ENCODE measurements at regions not wholly inside any gene's neighbourhood (a gene's known extent, or its start where the extent isn't known, plus 50 kb on each side); places are given as distances from the start of the nearest gene placed in this dataset.

- no peak for TF ChIP-seq FOSL1 (IDR thresholded peaks at IDR 0.05; ENCODE audit: insufficient read depth, low read depth, low read length)
- Histone ChIP-seq H2AK5ac (ENCODE audit: low read depth, low read length) (no peak overlapping the region), H3K27me3 (replicated peaks in 1 of 4; ENCODE audit: control insufficient read depth in 3 of 4, extremely low read depth in 1 of 4, insufficient read depth in 3 of 4, low read length in 3 of 4) (no peaks in the 10 kb centered on the region), H3K4me3 (ENCODE audit: extremely low read depth in 1 of 4, insufficient read depth in 2 of 4, low read depth in 3 of 4, low read length in 4 of 4) (no peak overlapping the region), H3K4me1 (replicated peaks in 1 of 4; ENCODE audit: control insufficient read depth in 3 of 4, insufficient read depth in 4 of 4, low read length in 3 of 4) (peaks cover 0 to 6% (median 3%) of the 10 kb centered on the region in 4 experiments; a peak in 3 of 7 replicates), H4K8ac (ENCODE audit: extremely low read depth, insufficient read depth, low read length) (no peak overlapping the region), H2BK20ac (ENCODE audit: low read length) (no peak overlapping the region), H3K9me3 (ENCODE audit: insufficient read depth in 2 of 2, low read depth in 1 of 2, low read length in 1 of 2) (no peaks in the 10 kb centered on the region), H2BK12ac (ENCODE audit: low read depth, low read length) (no peak overlapping the region), H3K4me2 (ENCODE audit: insufficient read depth in 1 of 2, low read depth in 2 of 2, low read length in 2 of 2) (no peak overlapping the region), H3K23ac (ENCODE audit: insufficient read length) (no peak overlapping the region), H2BK5ac (ENCODE audit: low read depth, low read length) (no peak overlapping the region), H3K36me3 (ENCODE audit: control insufficient read depth in 2 of 4, insufficient read depth in 4 of 4, low read length in 3 of 4) (no peaks in the 10 kb centered on the region), H3K56ac (replicated peaks; ENCODE audit: insufficient read length, low read depth, low read length) (no peak overlapping the region), H3K18ac (ENCODE audit: extremely low read depth, low read length) (no peak overlapping the region), H3K9ac (replicated peaks in 1 of 4; ENCODE audit: extremely low read depth in 1 of 4, low read depth in 3 of 4, low read length in 3 of 4) (no peak overlapping the region), H3K4ac (replicated peaks; ENCODE audit: insufficient read length, low read depth, low read length) (no peak overlapping the region), H2BK120ac (replicated peaks; ENCODE audit: low read depth, low read length) (no peak overlapping the region), H2BK15ac (ENCODE audit: low read length) (no peak overlapping the region), H3K79me2 (ENCODE audit: control insufficient read depth in 1 of 2, insufficient read depth in 2 of 2, low read length in 2 of 2) (no peaks in the 10 kb centered on the region), H2AFZ (ENCODE audit: low read length) (no peak overlapping the region), H3K27ac (ENCODE audit: low read depth, low read length) (no peak overlapping the region), H4K5ac (ENCODE audit: insufficient read length, low read depth, low read length) (no peak overlapping the region), H3K23me2 (ENCODE audit: low read depth, low read length) (no peaks in the 10 kb centered on the region), H4K20me1 (replicated peaks in 1 of 2; ENCODE audit: control insufficient read depth in 1 of 2, insufficient read depth in 2 of 2, low read length in 2 of 2) (no peaks in the 10 kb centered on the region), H4K91ac (replicated peaks; ENCODE audit: insufficient read length, low read length) (no peak overlapping the region), H3K79me1 (ENCODE audit: low read depth, low read length) (no peaks in the 10 kb centered on the region), H3K14ac (ENCODE audit: insufficient read length) (no peak overlapping the region)
- CTCF ChIA-PET (ENCODE audit: partially characterized antibody), result interaction anchor here (0.6 to 2.3 kb wide), 3 partner anchors 11 to 185 kb away, joined by 3 to 5 read pairs (median 3); no protein-coding TSS in a partner anchor
- DNase-seq (ENCODE audit: low read depth in 1 of 2, low spot score in 2 of 2) (peak in 1 of 2 experiments; percentile 28), FAIRE-seq (no peak)
- POLR2A ChIA-PET (ENCODE audit: partially characterized antibody), result no interaction called here
- 96% methylated on average over 5 of the region's 5 CpGs; no CpG with 5 or more reads in 1 of the 2 experiments for WGBS, 2 experiments (ENCODE audit: extremely low coverage in 1 of 2, insufficient coverage in 1 of 2, insufficient read length in 1 of 2, insufficient replicate concordance in 2 of 2, low coverage in 1 of 2, low lambda C conversion rate in 2 of 2, missing lambda C conversion rate in 1 of 2)
Measured at GRCh38 chr4:186008057-186008456, 60.9 kb upstream of the TLR3 start.

All from H1 (cell line).